GM12892 (cell line): ENCODE measurements at regions not wholly inside any gene's neighbourhood (a gene's known extent, or its start where the extent isn't known, plus 50 kb on each side); places are given as distances from the start of the nearest gene placed in this dataset.

ENCODE experiments used
- POLR2A ChIP-seq: IDR thresholded peaks from 2 replicates; pipeline ENCODE4 v1.6.1; 2011; ENCODE audit warnings: low read depth, low read length, control low read depth
- POLR2AphosphoS5 ChIP-seq: IDR thresholded peaks from 2 replicates; pipeline ENCODE4 v1.6.1; 2011; ENCODE audit warnings: low read depth, low read length, control low read depth
- TAF1 ChIP-seq: IDR thresholded peaks from 2 replicates; pipeline ENCODE4 v1.6.1; 2011; ENCODE audit warnings: low read depth, mild to moderate bottlenecking, control low read depth, low read length, borderline replicate concordance

DNA sequence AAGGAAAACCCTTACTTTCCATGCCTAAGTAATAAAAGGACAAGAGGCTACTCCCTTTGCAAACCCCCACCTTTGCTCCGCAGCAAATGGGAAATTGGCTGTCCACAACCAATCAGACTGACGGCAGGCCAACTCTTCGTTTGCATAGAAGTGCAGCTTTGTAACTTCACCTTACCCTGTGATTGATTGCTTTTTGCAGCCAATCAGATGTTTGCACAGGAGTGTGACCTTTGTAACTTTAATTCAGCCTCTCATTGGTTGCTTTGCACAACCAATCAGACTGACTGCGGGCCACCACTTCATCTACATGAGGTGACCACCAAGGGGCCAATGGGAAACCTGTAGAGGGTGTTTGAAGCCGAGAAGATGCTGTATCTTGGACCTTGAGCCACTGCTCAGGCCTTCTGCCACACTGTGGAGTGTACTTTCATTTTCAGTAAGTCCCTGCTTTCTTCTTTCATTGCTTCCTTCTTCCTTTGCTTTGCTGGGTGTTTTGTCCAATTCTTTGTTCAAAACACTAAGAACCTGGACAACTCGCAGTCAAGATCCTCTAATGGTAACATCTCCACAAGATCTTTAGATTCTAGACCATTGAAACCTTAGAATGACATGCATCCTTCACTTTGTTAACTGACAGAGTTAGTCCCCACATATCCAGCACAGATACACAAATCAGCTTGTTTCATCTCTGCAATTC is 51.3 kb upstream of the FREM1 start:
- no peak for TF ChIP-seq POLR2AphosphoS5
- no peak for TF ChIP-seq POLR2A
- no peak for TF ChIP-seq TAF1
